CD4-positive, alpha-beta T cell treated with Interleukin-10 for 1 hour (primary cell): ENCODE measurements at regions not wholly inside any gene's neighbourhood (a gene's known extent, or its start where the extent isn't known, plus 50 kb on each side); places are given as distances from the start of the nearest gene placed in this dataset.

Experiments
- DNase-seq: peaks from one replicate; pipeline ENCODE4 v3.0.0-alpha.2; 2020

DNA sequence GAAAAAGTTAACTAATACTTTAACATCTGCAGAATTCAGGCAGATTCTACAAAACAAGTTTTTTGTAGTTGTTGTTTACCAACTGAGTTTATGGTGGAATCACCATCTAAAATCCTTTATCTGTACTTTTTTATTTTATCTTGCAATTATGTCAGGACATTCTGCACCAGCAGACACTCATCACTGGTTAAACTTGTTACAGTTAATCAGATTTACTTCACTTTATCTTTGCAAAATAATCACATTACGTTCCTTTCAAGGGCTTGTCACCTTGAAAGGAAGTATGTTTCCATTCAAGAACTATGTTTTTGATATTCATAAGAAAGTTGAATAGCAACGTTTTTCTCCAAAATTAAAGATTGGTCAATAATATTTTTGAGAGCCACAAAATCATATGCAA lies 796.6 kb upstream of the ROBO1 start:
- DNase-seq, result no peak

DNA sequence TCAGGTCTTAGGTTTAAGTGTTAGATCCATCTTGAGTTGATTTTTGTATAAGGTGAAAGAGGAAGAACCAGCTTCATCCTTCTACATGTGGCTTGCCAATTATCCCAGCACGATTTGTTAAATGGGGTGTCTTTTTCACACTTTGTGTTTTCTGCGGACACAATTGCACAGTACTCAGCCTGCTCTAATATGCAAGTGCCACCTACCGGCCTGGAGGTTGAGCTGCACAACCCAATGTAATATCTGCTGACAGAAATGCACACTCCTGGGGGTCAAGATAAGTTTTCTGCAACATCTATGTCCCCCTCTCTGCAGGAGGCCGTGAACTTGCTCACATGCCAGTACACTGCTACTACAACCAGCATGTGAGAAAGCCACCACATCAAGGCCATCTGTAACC lies 791.9 kb upstream of the ROBO1 start:
- no peak for DNase-seq

DNA sequence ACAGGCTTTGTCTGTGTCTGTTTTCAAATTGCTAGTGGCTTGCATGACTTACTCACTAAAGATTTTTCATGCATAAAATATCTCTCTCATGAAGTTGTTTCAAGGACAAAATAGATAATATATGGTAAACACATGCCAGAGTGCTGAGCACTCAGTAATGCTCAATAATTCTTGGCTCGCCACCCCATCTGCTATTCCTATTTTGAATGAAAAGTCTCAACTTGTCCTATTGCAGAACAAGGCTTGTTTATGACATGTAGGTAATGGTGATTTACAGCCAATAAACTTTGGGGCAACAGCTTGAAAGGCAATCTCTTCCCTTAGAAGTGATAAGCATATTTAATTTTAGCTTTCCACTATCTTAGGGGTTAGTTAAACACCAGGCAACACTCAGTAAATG lies 789.0 kb upstream of the ROBO1 start:
- DNase-seq, result no peak

DNA sequence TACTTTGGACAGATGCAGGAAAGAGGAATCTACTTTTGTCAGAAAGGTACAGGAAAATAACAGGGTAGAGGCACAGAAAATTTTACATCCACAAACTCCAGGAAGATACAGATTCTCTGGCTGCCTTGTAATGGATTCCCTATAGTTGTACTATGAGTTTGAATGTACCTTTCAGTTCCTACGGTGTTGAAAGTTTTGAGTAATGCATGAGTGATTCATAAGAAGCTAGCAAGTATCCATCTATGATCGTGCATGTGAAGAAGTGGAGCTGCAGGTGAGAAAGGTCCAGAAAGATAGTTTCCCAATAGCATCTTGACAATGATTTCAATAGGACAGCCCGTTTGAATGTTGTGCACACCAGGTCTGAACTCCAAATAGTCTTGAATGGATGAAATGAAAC lies 786.5 kb upstream of the ROBO1 start:
- no peak for DNase-seq

DNA sequence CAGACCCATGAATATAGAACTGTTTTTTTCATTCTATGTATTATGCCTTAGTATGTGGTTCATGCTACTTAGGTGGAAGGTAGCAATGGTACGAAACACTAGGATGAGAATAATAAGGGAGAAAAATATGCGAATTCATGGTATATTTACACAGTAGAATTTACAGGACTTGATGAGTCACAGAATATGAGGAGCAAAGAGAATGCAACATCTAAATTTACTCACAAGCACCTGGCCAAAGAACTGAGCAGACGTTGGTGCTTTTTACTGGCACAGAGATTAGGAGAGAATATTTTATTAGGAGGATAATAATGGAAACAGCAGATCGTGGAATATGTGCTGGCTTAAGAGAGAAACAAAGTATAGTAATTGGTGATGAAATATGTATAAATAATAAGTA lies 785.4 kb upstream of the ROBO1 start:
- no peak for DNase-seq

DNA sequence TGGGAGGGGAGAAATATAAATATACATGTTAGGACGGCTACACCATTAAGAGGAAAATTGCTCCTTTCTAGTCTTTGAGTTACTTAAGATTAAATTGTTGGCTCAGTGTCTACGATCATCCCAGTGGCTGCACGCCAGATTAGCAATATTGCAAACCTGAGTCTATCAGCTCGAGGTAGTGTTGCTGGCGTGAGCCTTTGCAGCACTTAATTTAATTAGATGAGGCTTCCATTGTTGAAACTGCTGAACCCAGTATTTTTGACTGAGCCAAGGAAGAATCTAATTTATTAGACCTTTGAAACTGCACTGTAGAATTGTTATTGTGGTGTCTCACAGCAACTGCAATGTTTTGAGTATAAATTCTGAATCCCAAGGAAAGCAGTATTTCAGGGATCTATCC lies 782.4 kb upstream of the ROBO1 start:
- no peak for DNase-seq

DNA sequence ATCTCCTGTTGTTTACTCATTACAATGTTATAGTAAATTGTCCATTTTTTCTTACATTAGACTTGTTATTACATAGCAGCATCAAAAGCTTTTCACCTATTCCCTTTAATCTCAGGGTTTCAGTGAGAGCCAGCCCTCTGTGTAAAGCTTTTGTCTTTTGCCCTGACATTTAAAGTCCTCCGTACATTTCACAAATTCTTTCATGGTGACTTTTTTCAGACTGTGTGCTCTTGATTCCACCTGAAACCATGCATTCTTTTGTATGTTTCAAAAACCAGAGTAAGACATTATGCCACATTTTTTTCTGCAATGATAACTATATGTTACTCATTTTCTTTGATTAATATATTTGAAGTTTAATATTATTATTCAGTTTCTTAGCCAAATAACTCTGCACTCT lies 781.4 kb upstream of the ROBO1 start:
- DNase-seq, result no peak

DNA sequence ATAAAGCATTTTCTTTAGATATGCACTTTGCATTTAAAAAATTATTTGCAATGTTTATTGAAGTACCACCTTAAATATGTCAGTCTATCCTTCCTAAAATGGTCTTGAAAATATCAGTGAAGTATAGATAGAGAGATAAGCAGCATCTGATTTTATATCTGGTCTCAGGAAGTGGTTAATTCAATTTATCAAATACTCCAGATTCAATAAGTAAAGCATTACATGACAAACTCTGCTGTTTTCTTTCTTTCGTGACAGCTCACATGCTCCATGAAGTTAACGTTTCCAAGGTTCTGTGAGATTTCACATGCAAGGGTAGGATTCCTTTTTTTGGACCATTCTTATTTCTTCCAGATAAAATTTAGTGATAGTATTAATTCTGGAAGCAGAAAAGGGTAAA lies 775.4 kb upstream of the ROBO1 start:
- no peak for DNase-seq

DNA sequence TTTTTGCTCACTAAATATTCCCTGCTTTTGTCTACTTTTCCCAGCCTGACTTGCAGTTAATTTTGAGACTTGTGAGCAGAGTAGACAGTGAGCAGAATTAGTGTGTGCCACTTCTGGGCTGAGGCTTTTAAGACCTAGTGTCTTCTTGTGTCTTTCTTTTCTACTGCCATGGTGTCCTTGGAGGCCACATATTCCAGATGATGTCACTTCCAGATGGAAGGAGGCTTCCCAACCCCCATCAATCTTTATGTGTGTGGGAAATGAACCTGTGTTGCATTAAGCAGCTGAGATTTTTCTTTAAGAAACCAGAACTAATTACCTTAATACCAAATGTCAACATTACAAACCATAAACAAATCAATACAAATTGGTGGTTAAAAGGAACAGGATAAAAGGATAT lies 774.7 kb upstream of the ROBO1 start:
- DNase-seq, result no peak

DNA sequence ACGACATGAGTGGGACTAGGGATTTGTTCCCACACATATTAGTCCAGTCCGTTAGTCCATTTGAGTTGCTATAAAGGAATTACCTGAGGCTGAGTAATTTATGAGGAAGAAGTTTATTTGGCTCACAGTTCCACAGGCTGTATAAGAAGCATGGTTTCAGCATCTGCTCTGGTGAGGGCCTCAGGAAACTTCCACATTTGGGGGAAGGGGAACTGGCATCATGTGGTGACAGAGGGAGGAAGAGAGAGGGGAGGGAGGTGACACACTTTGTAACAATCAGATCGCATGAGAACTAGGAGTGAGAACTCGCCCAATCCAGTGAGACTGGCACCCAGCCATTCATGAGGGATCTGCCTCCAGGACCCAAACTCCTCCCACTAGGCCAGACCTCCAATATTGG lies 769.9 kb upstream of the ROBO1 start:
- DNase-seq, result no peak

DNA sequence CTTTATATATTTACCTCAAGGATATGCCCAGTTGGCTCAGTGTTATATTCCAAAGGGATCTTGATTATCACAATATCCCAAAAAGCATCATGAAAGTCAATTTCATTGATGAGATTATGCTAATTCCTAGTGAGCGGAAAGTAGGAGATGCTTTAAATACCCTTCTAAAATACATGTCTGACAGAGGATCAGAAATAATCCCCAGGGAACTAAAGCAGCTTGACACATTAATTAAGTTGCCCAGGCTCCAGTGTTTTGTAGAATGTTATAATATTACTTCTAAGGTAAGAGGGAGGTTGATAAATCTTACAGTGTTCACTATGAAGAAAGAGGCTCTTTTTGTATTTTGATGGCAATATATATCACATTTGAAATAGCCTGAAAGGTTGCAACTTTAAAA lies 767.5 kb upstream of the ROBO1 start:
- no peak for DNase-seq

DNA sequence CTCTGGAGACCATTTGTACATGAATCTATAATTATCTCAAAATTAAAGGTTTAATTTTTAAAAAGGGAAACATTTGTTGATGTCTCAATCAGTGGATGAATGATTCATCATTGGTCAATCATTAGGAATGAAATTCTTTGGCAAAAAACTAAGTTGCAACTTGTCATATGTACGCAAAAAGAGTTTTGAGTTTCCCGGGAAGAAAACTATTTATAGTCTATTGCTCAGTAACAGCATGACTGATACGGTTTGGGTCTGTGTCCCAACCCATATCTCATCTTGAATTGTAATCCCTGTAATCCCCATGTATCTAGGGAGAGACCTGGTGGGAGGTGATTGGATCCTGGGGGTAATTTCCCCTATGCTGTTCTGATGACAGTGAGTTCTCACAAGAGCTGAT lies 765.8 kb upstream of the ROBO1 start:
- no peak for DNase-seq

DNA sequence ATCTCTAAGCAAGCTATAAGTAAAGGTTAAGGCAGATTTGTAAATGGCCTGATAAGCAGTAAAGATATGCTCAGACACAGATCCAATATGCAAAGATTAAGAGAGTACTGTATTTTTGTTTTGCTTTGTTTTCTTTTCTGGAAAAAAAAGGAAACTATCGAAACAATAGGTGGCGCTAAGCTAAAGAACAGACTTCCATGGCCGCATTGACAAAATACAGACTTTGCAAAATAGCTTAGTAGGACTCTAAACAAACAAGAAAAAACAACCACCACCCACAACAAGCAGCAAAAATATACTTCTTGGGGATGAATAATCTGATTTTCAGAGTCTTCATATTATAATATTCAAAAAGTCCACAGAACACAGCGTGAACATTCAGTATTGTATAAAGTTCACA lies 758.4 kb upstream of the ROBO1 start:
- no peak for DNase-seq

DNA sequence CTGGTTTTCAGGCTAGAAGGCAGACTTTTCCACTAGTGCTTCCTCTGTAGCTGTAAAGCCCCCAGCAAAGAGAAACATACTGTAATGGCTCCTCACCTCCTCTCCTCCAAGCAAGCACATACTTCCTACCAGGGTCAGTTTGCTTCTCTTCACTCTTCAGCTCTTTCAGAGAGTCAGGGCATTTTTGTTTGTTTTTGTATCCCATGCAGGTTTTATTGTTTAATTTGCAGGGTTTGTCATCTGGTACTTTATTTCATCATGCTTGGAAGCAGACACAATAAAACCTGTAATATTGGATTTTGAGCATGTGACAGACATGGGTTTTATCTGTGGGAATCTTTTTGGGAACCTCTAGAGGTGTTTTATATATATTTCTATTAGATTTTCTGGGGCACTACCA lies 753.3 kb upstream of the ROBO1 start:
- DNase-seq, result no peak

DNA sequence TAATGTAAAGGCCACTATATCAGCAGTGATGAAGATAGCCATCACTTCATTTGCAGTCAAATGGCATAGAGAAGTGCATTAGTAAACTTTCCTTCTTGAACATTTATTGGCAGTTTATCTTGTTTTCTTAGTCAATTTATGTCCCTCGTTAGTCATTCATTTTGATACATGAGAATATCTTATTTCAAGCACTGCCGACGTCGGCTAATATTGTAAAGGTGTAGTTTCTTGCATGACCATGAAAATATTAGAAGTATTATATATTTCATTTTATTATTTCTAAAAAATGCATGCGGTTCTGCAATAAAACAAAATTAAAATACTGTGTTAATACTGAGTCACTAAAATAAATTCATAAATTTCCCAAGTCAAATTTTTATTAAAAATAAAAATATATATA lies 751.6 kb upstream of the ROBO1 start:
- no peak for DNase-seq

DNA sequence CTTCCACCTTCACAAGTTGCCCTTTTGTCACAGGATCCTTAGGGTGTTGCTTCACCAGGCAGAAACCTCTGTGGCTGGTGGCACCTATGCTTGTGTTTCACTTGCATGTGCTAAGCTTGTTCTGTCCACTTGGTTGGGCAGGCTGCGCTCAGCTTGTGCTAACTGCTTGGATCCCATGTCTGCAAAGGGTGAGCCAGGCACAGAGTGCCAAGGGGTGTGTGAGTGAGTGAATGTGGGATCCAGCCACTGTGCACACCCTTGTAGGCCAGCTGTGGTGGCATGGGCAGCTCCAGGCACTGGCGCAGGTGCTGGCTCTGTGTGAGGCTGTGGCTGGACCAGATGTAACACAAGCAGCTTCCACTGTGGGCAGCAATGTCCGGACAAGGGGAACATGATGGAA lies 728.7 kb upstream of the ROBO1 start:
- no peak for DNase-seq

DNA sequence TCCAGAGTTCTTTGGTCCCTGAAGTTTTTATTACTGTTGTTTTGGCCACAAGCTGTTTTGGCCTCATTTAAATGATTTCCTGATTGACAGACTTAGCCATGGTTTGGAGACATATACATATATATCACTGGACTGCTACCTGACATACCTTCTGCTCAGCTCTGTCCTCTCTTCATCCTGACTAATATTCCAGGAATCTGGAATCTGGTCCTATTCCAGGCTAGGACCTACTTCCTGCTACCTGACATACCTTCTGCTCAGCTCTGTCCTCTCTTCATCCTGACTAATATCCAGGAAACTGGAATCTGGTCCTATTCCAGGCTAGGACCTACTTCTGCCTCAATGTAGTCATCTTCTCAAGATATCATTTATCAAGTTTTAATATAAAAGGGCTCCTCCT lies 724.4 kb upstream of the ROBO1 start:
- no peak for DNase-seq

DNA sequence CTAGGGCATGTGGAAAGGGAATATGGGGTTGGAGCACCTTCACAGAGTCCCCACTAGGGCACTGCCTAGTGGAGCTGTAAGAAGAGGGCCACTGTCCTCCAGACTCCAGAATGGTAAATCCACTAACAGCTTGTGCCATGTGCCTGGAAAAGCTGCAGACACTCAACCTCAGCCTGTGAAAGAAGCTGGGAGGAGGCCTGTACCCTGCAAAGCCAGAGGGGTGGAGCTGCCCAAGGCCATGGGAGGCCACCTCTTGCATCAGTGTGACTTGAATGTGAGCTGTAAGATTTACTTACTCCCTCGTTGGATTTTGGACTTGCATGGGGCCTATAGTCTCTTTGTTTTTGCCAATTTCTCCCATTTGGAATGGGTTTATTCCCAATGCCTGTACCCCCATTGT lies 705.2 kb upstream of the ROBO1 start:
- DNase-seq, result no peak

DNA sequence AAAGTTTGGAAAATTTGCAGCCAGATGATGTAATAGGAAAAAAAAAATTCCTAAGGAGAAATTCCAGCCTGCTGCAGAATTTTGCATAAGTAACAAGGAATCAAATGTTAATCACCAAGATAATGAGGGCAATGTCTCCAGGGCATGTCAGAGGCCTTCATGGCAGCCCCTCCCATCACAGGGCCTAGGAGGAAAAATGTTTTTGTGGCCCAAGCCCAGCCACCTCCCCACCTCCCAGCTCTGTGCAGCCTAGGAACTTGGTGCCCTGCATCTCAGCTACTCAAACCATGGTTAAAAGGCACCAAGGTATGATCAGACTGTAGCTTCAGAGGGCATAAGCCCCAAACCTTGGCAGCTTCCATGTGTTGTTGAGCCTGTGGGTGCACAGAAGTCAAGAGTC lies 704.7 kb upstream of the ROBO1 start:
- no peak for DNase-seq

DNA sequence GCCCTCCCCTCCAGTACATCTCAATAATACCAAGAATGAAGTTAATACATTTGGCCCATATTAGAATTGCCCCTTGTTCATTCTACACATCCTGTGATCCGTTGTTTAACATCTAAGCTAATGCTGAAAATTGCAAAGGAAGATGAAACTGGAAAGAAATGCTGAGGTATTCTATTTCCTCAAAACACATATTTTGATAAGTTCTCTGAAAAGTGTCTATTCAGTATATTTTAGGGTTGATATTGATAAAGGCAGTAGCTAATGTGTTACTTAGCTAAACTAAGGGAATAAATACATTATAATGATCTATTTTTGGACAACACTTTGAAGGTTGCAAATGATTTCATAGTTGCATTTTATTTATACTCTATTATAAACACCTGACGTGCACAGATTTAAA lies 702.6 kb upstream of the ROBO1 start:
- no peak for DNase-seq

DNA sequence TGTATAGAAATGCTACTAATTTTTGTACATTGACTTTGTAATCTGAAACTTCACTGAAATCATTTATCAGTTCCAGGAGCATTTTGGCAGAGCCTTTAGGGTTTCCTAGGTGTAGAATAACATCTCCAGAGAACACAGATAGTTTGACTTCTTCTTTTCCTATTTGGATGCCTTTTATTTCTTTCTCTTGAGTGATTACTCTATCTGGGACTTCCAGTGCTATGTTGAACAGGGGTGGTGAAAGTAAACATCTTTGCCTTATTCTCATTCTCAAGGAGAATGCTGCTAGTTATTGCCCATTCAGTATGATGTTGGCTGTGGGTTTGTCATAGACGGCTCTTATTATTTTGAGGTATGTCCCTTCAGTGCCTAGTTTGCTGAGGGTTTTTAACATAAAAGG lies 697.9 kb upstream of the ROBO1 start:
- no peak for DNase-seq

DNA sequence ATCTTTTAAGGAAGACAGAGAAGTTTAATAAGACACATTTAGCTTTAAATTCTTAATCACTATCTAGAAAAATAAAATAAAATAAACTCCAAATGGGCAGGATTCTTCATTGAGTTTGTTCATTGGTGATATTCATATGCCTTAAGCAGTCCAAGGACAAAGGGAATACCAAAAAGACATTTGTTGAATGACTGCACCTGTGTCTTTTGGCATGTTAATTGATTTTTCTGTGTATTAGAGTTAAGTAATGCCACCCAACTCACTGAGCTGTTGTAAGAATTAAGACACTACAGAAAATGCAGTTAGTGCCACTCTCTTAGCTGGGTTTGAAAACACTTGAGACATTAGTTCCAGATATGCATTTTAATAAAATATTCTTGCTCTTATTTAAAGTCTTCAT lies 683.6 kb upstream of the ROBO1 start:
- no peak for DNase-seq

DNA sequence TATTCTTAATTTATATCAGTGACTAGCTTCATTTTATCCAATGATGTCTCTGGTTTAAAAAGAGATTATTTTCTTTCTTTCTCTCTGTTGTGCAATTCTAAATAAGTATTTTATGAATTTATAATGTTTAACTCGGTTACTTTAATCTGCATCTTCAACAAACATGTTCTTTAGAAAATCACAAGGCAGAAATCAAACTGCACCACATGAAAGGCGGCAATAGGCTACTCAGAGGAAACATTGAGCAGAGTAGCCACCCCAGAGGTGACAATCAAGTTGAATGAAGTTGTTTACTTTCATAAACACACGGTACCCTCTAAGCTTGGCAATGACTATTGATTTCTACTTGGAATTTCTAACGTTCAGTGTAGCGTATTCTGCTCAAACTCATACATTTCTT lies 677.8 kb upstream of the ROBO1 start:
- no peak for DNase-seq

DNA sequence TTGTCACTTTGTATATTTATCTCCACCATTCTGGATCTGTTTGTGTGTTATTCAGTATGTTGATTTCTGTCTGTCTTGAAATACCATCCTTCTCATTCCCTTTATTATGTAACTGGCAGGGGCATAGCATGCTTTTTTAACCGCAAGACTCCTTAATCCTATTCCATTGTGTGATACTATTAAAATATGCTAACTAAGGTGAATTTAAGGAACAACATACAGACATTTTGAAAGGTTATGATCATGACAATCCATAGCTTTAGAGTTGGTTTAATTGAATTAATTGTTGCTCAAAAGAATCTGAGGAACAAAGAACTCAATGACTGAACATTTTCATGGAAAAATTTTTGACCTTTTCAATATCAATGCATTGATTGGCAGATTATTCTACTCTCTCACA lies 677.3 kb upstream of the ROBO1 start:
- DNase-seq, result no peak

DNA sequence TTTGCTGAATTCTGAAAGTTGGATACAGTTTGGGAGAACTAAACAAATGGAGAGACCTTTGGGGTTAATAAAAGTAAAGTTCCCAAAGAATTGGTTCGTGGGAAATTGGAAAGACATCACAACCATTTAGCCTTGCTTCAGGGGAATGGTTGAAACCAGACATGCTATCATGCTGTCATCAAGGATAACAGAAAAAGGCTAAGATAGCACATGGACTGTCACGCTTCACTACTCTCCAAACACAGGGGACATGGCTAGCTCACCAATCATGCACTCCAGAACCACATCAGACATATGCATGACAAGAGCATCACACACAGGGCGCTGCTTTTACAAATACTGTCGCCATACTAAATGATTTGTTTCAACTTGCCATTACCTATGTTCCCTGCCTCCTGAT lies 671.7 kb upstream of the ROBO1 start:
- DNase-seq, result no peak

DNA sequence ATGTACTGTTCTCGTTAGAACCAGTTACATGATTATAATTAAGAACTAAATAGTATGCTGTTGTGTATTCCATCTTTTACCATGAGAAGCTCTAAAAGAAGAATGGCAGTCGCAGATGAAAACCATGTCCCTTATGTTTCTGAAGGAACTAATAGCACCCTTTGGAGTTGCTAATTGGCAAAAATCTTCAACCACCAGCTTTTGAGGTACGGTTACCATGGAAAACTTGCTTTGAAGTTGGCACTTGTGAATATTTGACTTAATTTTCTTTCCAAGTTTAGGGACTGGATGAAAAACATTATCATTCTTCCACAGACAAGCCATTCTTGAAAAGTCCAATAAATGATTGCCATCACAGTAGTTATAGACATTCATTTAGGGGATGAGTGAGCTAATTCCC lies 666.6 kb upstream of the ROBO1 start:
- DNase-seq, result no peak

DNA sequence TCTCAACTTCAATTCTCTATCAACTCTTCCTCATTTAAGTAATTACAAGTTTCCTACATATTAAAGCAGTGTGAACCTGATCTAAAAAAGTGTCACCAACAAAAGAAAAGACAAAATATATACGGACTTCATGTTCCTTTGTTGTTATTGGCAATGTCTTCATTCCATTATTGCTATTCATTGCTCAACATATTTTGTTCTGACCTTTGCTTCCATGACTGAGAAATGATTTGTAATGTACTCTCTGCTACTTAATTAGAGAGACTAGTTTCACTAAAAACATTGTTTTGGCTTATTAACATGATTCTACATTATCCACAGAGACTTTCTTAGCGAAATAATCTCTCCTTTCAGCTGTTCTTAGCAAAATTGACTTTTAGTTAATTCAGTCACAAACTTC lies 657.2 kb upstream of the ROBO1 start:
- DNase-seq, result no peak
